ENCODE measurements at regions not wholly inside any gene's neighbourhood (a gene's known extent, or its start where the extent isn't known, plus 50 kb on each side); places are given as distances from the start of the nearest gene placed in this dataset.

- Histone ChIP-seq H3K9me3 (ENCODE audit: control insufficient read depth, insufficient read depth, low read depth, low read length) (no peaks in the 10 kb centered on the region), H3K27me3 (ENCODE audit: control insufficient read depth, insufficient read depth, low read length) (no peaks in the 10 kb centered on the region), H3K4me1 (ENCODE audit: control insufficient read depth, insufficient read depth, low read length) (no peaks in the 10 kb centered on the region), H3K36me3 (ENCODE audit: control insufficient read depth, insufficient read depth, low read length) (no peaks in the 10 kb centered on the region), H3K4me3 (ENCODE audit: low read depth in 2 of 2, low read length in 2 of 2) (no peak overlapping the region), H3K27ac (ENCODE audit: low read length) (no peak overlapping the region)
- ChIA-PET POLR2A (no interaction called here), CTCF (no interaction called here)
- ATAC-seq (no peak), DNase-seq (ENCODE audit: low read depth, low spot score) (no peak)
- TF ChIP-seq CTCF (IDR thresholded peaks at IDR 0.05) (no peak), POLR2AphosphoS5 (IDR thresholded peaks at IDR 0.05; ENCODE audit: low read depth, low read length) (no peak), TCF7L2 (IDR thresholded peaks at IDR 0.05; ENCODE audit: low read depth, low read length) (no peak), SIN3A (IDR thresholded peaks at IDR 0.05; ENCODE audit: borderline replicate concordance, insufficient read depth, low read depth, low read length) (no peak)
- TF ChIP-seq, protein P1, sequence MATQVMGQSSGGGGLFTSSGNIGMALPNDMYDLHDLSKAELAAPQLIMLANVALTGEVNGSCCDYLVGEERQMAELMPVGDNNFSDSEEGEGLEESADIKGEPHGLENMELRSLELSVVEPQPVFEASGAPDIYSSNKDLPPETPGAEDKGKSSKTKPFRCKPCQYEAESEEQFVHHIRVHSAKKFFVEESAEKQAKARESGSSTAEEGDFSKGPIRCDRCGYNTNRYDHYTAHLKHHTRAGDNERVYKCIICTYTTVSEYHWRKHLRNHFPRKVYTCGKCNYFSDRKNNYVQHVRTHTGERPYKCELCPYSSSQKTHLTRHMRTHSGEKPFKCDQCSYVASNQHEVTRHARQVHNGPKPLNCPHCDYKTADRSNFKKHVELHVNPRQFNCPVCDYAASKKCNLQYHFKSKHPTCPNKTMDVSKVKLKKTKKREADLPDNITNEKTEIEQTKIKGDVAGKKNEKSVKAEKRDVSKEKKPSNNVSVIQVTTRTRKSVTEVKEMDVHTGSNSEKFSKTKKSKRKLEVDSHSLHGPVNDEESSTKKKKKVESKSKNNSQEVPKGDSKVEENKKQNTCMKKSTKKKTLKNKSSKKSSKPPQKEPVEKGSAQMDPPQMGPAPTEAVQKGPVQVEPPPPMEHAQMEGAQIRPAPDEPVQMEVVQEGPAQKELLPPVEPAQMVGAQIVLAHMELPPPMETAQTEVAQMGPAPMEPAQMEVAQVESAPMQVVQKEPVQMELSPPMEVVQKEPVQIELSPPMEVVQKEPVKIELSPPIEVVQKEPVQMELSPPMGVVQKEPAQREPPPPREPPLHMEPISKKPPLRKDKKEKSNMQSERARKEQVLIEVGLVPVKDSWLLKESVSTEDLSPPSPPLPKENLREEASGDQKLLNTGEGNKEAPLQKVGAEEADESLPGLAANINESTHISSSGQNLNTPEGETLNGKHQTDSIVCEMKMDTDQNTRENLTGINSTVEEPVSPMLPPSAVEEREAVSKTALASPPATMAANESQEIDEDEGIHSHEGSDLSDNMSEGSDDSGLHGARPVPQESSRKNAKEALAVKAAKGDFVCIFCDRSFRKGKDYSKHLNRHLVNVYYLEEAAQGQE (IDR thresholded peaks at IDR 0.05; ENCODE audit: insufficient read depth in 1 of 2, low read depth in 2 of 2, low read length in 1 of 2): no peak
- in situ Hi-C loops (cut with HindIII; ENCODE audit: low pct_unique_long_range_greater_than_20kb, low sequenced_read_pairs) (no loop called here), intact Hi-C loops (cut with micrococcal nuclease; ENCODE audit: unreplicated experiment) (no loop called here)
- BruUV-seq (replicated peaks): no TSS peak
These were observed 359.0 kb downstream of the BRD1 start for GRCh38 chr22:49468487-49469198.

GRCh38 chr22:49466878-49467595, 360.6 kb downstream of the BRD1 start:
- no peak overlapping the region for H3K27ac ChIP-seq (ENCODE audit: low read length)
- no peaks in the 10 kb centered on the region for H3K9me3 ChIP-seq (ENCODE audit: control insufficient read depth, insufficient read depth, low read depth, low read length)
- TF ChIP-seq TCF7L2 (IDR thresholded peaks at IDR 0.05; ENCODE audit: low read depth, low read length) (no peak), SIN3A (IDR thresholded peaks at IDR 0.05; ENCODE audit: borderline replicate concordance, insufficient read depth, low read depth, low read length) (no peak), POLR2AphosphoS5 (IDR thresholded peaks at IDR 0.05; ENCODE audit: low read depth, low read length) (no peak), CTCF (IDR thresholded peaks at IDR 0.05) (no peak)
- TF ChIP-seq, protein P1 (IDR thresholded peaks at IDR 0.05; ENCODE audit: insufficient read depth in 1 of 2, low read depth in 2 of 2, low read length in 1 of 2): no peak
- intact Hi-C loops (cut with micrococcal nuclease; ENCODE audit: unreplicated experiment) (no loop called here), in situ Hi-C loops (cut with HindIII; ENCODE audit: low pct_unique_long_range_greater_than_20kb, low sequenced_read_pairs) (no loop called here)
- BruUV-seq (replicated peaks): no TSS peak
- H3K4me1 ChIP-seq (ENCODE audit: control insufficient read depth, insufficient read depth, low read length): no peaks in the 10 kb centered on the region
- POLR2A ChIA-PET: no interaction called here
- ATAC-seq (no peak), DNase-seq (ENCODE audit: low read depth, low spot score) (no peak)
- no peaks in the 10 kb centered on the region for H3K36me3 ChIP-seq (ENCODE audit: control insufficient read depth, insufficient read depth, low read length)
- no peaks in the 10 kb centered on the region for H3K27me3 ChIP-seq (ENCODE audit: control insufficient read depth, insufficient read depth, low read length)
- CTCF ChIA-PET: no interaction called here
- H3K4me3 ChIP-seq (ENCODE audit: low read depth in 2 of 2, low read length in 2 of 2): no peak overlapping the region

Measured in Panc1 (cell line).